Caco-2 (cell line): ENCODE measurements at regions not wholly inside any gene's neighbourhood (a gene's known extent, or its start where the extent isn't known, plus 50 kb on each side); places are given as distances from the start of the nearest gene placed in this dataset.

Source experiments
- BruUV-seq: library from RNA; stranded (reverse); fragments of 400-500 nt; replicated peaks from 2 replicates; lab custom pipeline; 2021; lab: Mats Ljungman, UMichigan
- CTCF ChIA-PET: fragments of 300-600 bp; sonication (Branson Sonifier 250); formaldehyde crosslinking; loops from one replicate; lab custom pipeline; 2022; ENCODE audit warnings: antibody characterized with exemption; lab: Charles Lee
- POLR2A ChIA-PET: fragments of 300-600 bp; sonication (Branson Sonifier 250); formaldehyde crosslinking; loops from one replicate; lab custom pipeline; 2022; ENCODE audit warnings: antibody characterized with exemption; lab: Charles Lee
- DNase-seq, 2 experiments: peaks; one replicate each; pipeline versions ENCODE4 v3.0.0 to v3.0.0-alpha.2; 2020 to 2022
- H3K27me3 ChIP-seq: replicated peaks from 2 replicates; pipeline ENCODE4 v1.6.0; 2011; ENCODE audit warnings: low read length; ENCODE audit not compliant: control insufficient read depth, insufficient read depth
- H3K36me3 ChIP-seq: 2 replicates; pipeline ENCODE4 v1.5.1; 2011; ENCODE audit warnings: low read length; ENCODE audit not compliant: control insufficient read depth, insufficient read depth
- H3K4me1 ChIP-seq: fragments of 250-450 bp; sonication (Bioruptor Pico); 2 replicates; pipeline ENCODE4 v1.5.1; 2020; ENCODE audit warnings: mild to moderate bottlenecking
- H3K4me3 ChIP-seq: 2 replicates; pipeline ENCODE4 v1.5.1; 2011; ENCODE audit warnings: low read depth, mild to moderate bottlenecking, control low read depth, low read length
- H3K9me3 ChIP-seq: fragments of 250-450 bp; sonication (Bioruptor Pico); 2 replicates; pipeline ENCODE4 v1.5.1; 2020; ENCODE audit warnings: mild to moderate bottlenecking, moderate library complexity
- H3K27ac Mint-ChIP-seq: one replicate; pipeline ENCODE4 v1.8.0; 2022; ENCODE audit warnings: mixed read lengths; ENCODE audit not compliant: unreplicated experiment
- H3K27me3 Mint-ChIP-seq: one replicate; pipeline ENCODE4 v1.8.0; 2022; ENCODE audit warnings: mixed read lengths; ENCODE audit not compliant: insufficient read depth, unreplicated experiment
- H3K36me3 Mint-ChIP-seq: one replicate; pipeline ENCODE4 v1.8.0; 2022; ENCODE audit warnings: mild to moderate bottlenecking, mixed read lengths; ENCODE audit not compliant: insufficient read depth, unreplicated experiment
- H3K4me1 Mint-ChIP-seq: one replicate; pipeline ENCODE4 v1.8.0; 2022; ENCODE audit warnings: low read depth, mixed read lengths; ENCODE audit not compliant: unreplicated experiment
- H3K4me3 Mint-ChIP-seq: one replicate; pipeline ENCODE4 v1.8.0; 2022; ENCODE audit warnings: mild to moderate bottlenecking, moderate library complexity, mixed read lengths; ENCODE audit not compliant: unreplicated experiment
- H3K9me3 Mint-ChIP-seq: one replicate; pipeline ENCODE4 v1.8.0; 2022; ENCODE audit warnings: mixed read lengths; ENCODE audit not compliant: unreplicated experiment
- intact Hi-C: fragments of 100-400 bp; cut with micrococcal nuclease; formaldehyde crosslinking; loops from one replicate; pipeline ENCODE4 v1.10.0; 2022; ENCODE audit not compliant: unreplicated experiment
- TF ChIP-seq, protein P1 (sequence below), 2 experiments: fragments of 200-600 bp in 1 of 2; IDR thresholded peaks; 1 replicate in 1 of 2; 2 replicates in 1 of 2; pipeline versions ENCODE4 v1.5.1 to v1.8.0; 2011 to 2022; ENCODE audit warnings: antibody characterized with exemption in 1 of 2, control low read depth in 1 of 2, inconsistent platforms in 1 of 2, low read depth in 1 of 2, low read length in 1 of 2, mild to moderate bottlenecking in 1 of 2, moderate library complexity in 1 of 2; ENCODE audit not compliant: insufficient read depth in 1 of 2, severe bottlenecking in 1 of 2, unreplicated experiment in 1 of 2

DNA sequence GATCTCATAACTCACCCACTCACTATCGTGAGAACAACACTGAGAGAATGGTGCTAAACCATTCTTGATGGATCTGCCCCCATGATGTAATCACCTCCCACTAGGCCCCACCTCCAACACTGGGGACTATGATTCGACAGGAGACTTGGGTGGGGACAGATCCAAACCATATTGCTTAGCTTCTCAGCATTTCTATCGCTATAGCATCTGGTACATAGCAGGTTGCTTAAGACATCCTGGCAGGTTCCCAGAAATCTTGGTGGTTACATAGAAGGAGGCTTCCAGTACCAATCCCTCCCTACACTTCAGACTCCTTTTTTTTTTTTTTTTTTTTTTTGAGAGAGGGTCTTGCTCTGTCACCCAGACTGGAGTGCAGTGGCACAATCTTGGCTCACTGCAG is 487.8 kb downstream of the EDEM1 start:
- Histone ChIP-seq H3K4me3 (no peak overlapping the region), H3K9me3 (no peaks in the 10 kb centered on the region), H3K36me3 (no peaks in the 10 kb centered on the region), H3K4me1 (no peaks in the 10 kb centered on the region), H3K27me3 (no peaks in the 10 kb centered on the region)
- ChIA-PET CTCF (no interaction called here), POLR2A (no interaction called here)
- Mint-ChIP-seq H3K27ac (no peak overlapping the region), H3K36me3 (no peaks in the 10 kb centered on the region), H3K4me3 (no peak overlapping the region), H3K27me3 (no peaks in the 10 kb centered on the region), H3K4me1 (no peaks in the 10 kb centered on the region), H3K9me3 (no peaks in the 10 kb centered on the region)
- no TSS peak for BruUV-seq
- intact Hi-C loops: no loop called here
- TF ChIP-seq, protein P1, sequence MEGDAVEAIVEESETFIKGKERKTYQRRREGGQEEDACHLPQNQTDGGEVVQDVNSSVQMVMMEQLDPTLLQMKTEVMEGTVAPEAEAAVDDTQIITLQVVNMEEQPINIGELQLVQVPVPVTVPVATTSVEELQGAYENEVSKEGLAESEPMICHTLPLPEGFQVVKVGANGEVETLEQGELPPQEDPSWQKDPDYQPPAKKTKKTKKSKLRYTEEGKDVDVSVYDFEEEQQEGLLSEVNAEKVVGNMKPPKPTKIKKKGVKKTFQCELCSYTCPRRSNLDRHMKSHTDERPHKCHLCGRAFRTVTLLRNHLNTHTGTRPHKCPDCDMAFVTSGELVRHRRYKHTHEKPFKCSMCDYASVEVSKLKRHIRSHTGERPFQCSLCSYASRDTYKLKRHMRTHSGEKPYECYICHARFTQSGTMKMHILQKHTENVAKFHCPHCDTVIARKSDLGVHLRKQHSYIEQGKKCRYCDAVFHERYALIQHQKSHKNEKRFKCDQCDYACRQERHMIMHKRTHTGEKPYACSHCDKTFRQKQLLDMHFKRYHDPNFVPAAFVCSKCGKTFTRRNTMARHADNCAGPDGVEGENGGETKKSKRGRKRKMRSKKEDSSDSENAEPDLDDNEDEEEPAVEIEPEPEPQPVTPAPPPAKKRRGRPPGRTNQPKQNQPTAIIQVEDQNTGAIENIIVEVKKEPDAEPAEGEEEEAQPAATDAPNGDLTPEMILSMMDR (IDR thresholded peaks at IDR 0.05; ENCODE audit: insufficient read depth in 1 of 2, low read depth in 1 of 2, low read length in 1 of 2, severe bottlenecking in 1 of 2, unreplicated experiment in 1 of 2): no peak
- DNase-seq: no peak

DNA sequence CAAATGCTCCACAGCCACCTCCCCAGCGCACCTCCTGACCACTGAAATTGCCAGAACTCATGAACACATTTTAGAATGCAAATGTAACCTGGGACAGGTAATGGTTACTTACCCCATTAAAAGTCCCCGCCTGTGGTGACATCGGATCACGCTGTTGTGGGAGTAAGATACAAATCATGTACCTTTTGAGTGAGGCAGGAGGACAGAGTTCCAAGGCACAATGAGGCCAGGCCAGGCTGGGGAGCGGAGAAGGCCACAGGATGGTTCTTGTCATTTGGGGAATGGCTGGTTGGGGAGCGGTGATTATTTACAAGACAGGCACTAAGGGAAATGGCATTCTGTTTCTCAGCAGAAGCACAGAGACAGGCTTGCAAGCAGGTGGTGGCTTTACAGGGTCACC is 490.0 kb downstream of the EDEM1 start:
- no peaks in the 10 kb centered on the region for H3K4me1 ChIP-seq
- intact Hi-C loops: no loop called here
- H3K9me3 Mint-ChIP-seq: no peaks in the 10 kb centered on the region
- no peaks in the 10 kb centered on the region for H3K9me3 ChIP-seq
- ChIA-PET POLR2A (no interaction called here), CTCF (no interaction called here)
- H3K27ac Mint-ChIP-seq: no peak overlapping the region
- no peaks in the 10 kb centered on the region for H3K36me3 ChIP-seq
- TF ChIP-seq, protein P1 (IDR thresholded peaks at IDR 0.05; ENCODE audit: insufficient read depth in 1 of 2, low read depth in 1 of 2, low read length in 1 of 2, severe bottlenecking in 1 of 2, unreplicated experiment in 1 of 2): no peak
- H3K27me3 Mint-ChIP-seq: no peaks in the 10 kb centered on the region
- no peak for DNase-seq
- no peak overlapping the region for H3K4me3 Mint-ChIP-seq
- H3K36me3 Mint-ChIP-seq: no peaks in the 10 kb centered on the region
- H3K4me1 Mint-ChIP-seq: no peaks in the 10 kb centered on the region
- no TSS peak for BruUV-seq
- no peaks in the 10 kb centered on the region for H3K27me3 ChIP-seq
- no peak overlapping the region for H3K4me3 ChIP-seq

DNA sequence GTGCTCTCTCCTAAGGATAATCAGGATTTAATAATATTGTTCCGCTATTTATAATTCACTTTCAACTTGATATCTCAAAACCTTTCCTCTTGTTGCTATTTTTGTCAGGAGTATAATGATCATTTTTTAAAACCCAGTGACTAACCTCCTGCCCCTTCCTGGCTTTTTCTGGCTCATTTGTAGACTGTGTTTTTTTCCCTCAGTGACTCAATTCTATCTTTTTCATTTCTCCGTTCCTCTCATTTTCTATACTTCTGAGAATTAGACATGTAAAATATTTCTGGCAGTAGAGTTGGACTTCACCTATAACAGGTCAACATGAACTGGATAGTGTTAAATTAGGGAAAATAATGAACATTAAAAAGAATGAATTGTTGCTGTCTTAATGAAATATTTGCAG is 490.7 kb downstream of the EDEM1 start:
- H3K27me3 ChIP-seq: no peaks in the 10 kb centered on the region
- TF ChIP-seq, protein P1 (IDR thresholded peaks at IDR 0.05; ENCODE audit: insufficient read depth in 1 of 2, low read depth in 1 of 2, low read length in 1 of 2, severe bottlenecking in 1 of 2, unreplicated experiment in 1 of 2): no peak
- DNase-seq: no peak
- H3K4me1 Mint-ChIP-seq: no peaks in the 10 kb centered on the region
- H3K27me3 Mint-ChIP-seq: no peaks in the 10 kb centered on the region
- BruUV-seq: no TSS peak
- H3K36me3 ChIP-seq: no peaks in the 10 kb centered on the region
- no peaks in the 10 kb centered on the region for H3K9me3 Mint-ChIP-seq
- no peaks in the 10 kb centered on the region for H3K36me3 Mint-ChIP-seq
- no peaks in the 10 kb centered on the region for H3K4me1 ChIP-seq
- no peak overlapping the region for H3K27ac Mint-ChIP-seq
- no peak overlapping the region for H3K4me3 ChIP-seq
- H3K4me3 Mint-ChIP-seq: no peak overlapping the region
- CTCF ChIA-PET: no interaction called here
- POLR2A ChIA-PET: no interaction called here
- no peaks in the 10 kb centered on the region for H3K9me3 ChIP-seq
- intact Hi-C loops: no loop called here
